Epidermal melanocyte (primary cell): ENCODE measurements at regions not wholly inside any gene's neighbourhood (a gene's known extent, or its start where the extent isn't known, plus 50 kb on each side); places are given as distances from the start of the nearest gene placed in this dataset.
"Not testable (repeated sequence)": the region's sequence is repeated elsewhere in the genome, so short reads cannot be mapped to it uniquely, and the experiment has no call there.

Experiments
- DNase-seq: peaks from one replicate; pipeline ENCODE4 v3.0.0; 2011; ENCODE audit warnings: low spot score; ENCODE audit not compliant: insufficient read length

- no peak for DNase-seq
Observed at GRCh38 chr4:118587116-118587831, 97.9 kb upstream of the METTL14 start.

- DNase-seq = no peak
Observed at GRCh38 chr4:118587946-118588345, 97.2 kb upstream of the METTL14 start.

GRCh38 chr4:118589471-118590055, 95.6 kb upstream of the METTL14 start:
- DNase-seq = no peak

GRCh38 chr4:118591339-118592046, 93.7 kb upstream of the METTL14 start:
- peak; percentile 71 for DNase-seq

GRCh38 chr4:118592289-118592688, 92.9 kb upstream of the METTL14 start:
- DNase-seq = not testable (repeated sequence)

- not testable (repeated sequence) for DNase-seq
Observed at GRCh38 chr4:118595883-118596282, 89.3 kb upstream of the METTL14 start.

- not testable (repeated sequence) for DNase-seq
Observed at GRCh38 chr4:118625097-118625496, 60.1 kb upstream of the METTL14 start.

GRCh38 chr4:118629697-118630096, 55.5 kb upstream of the METTL14 start:
- not testable (repeated sequence) for DNase-seq

- not testable (repeated sequence) for DNase-seq
Observed at GRCh38 chr4:118630897-118631296, 54.3 kb upstream of the METTL14 start.

- not testable (repeated sequence) for DNase-seq
Observed at GRCh38 chr4:118631321-118632050, 53.7 kb upstream of the METTL14 start.

GRCh38 chr4:118633476-118633875, 51.7 kb upstream of the METTL14 start:
- DNase-seq = not testable (repeated sequence)

GRCh38 chr4:118634126-118634875, 50.9 kb upstream of the METTL14 start:
- DNase-seq = not testable (repeated sequence)
